CD4-positive, alpha-beta T cell treated with Interleukin-15 for 4 hours (primary cell): ENCODE measurements at regions not wholly inside any gene's neighbourhood (a gene's known extent, or its start where the extent isn't known, plus 50 kb on each side); places are given as distances from the start of the nearest gene placed in this dataset.
"Not testable (repeated sequence)": the region's sequence is repeated elsewhere in the genome, so short reads cannot be mapped to it uniquely, and the experiment has no call there.

Source experiments
- DNase-seq: peaks from one replicate; pipeline ENCODE4 v3.0.0-alpha.2; 2020; ENCODE audit warnings: low spot score

DNA sequence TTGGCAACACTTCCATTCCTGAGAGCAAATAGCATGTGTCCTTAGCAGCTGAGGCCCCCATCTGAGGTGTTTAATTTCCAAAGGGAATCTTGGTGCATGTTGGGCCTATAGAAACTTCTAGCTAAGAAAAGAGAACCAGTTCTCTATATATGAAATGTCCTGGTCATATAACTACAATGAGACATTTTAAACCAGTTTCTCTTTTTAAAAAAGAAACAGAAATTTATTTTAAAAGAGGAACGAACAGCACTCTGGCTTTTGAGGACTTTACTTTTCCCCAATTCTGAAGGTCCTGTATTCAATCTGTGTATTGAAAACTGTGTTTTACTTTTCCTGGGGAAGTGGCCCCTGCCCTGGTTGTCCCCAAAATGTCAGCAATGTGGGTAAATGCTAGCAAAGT is 94.0 kb upstream of the FOXN2 start:
- DNase-seq, result no peak

DNA sequence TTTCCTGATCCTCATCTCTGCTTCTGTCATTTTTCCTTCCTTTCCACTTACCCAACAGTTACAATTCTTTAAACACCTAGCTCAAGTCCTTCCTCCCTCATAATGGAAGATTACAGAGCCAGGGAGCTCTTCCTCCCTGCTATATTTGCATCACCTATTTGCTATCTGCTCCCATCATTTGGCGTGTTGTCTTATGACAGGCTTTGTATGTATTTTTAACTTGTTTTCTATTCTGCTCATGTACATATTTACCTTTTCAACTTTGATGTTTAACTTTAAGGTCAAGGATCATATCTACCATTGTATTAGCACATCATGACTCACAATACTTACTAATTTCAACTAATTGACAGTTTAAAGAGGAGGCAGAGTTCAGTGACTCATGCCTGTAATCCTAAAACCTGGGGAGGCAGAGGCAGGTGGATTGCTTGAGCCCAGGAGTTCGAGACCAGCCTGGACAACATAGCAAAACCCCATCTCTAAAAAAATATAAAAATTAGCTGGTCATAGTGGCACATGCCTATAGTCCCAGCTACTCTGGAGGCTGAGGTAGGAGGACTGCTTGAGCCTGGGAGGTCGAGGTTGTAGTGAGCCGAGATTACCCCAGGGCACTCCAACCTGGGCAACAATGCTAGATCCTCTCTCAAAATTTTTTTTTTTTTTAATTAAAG is 92.5 kb upstream of the FOXN2 start:
- no peak for DNase-seq

DNA sequence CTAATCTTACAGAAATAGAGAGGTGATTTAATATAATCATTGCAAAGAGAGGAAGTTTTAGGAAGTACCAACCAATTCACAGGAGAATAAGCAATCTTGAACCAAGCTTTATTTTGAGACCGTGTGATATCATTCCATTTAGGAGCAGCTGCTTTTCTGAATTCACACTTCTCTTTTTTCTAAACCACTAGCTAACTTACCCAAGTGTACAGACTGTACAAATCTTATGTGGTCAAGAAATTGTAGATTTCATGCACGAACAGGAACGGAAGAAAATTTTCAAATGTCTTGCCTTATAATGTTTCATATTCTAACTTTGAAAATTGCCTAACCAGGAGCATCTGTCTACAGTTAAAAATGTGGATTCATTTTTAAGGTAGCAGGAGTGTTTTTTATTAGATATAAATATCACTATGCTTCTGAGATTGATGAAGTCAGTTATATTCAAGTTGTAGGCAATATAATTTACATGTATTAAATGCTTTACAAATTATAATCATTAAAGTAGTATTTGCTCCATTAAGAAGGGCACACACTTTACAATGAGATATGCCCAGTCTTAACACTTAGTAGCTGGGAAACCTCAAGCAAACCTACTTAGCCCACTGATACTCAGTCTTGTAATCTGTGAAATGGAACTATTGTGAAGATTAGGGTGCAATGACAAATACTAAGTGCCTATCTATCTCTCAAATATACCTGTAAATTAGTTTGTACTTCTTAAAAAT is 86.7 kb upstream of the FOXN2 start:
- no peak for DNase-seq

DNA sequence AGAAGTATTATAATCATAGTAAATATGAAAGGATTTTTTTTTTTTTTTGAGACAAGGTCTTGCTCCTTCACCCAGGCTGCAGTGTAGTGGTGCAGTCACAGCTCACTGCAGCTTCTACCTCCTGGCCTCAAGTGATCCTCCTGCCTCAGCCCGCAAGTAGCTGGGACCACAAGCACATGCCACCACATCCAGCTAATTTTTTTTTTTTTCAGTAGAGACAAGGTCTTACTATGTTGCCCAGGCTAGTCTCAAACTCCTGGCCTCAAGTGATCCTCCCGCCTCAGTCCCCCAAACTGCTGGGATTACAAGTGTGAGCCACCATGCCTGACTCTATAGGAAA is 86.2 kb upstream of the FOXN2 start:
- DNase-seq, result no peak

DNA sequence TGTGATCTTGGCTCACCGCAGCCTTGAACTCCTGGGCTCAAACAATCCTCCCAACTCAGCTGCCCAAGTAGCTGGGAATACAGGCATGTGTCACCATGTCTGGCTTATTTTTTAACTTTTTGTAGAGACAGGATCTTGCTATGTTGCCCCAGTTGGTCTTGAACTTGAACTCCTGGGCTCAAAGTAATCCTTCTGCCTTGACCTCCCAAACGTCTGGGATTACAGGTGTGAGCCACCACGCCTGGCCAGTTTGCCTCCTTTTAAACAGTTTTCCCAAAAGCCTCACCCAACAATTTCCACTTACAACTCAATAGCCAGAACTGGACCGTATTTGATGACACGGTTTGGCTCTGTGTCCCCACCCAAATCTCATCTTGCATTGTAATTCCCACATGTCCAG is 85.4 kb upstream of the FOXN2 start:
- no peak for DNase-seq

DNA sequence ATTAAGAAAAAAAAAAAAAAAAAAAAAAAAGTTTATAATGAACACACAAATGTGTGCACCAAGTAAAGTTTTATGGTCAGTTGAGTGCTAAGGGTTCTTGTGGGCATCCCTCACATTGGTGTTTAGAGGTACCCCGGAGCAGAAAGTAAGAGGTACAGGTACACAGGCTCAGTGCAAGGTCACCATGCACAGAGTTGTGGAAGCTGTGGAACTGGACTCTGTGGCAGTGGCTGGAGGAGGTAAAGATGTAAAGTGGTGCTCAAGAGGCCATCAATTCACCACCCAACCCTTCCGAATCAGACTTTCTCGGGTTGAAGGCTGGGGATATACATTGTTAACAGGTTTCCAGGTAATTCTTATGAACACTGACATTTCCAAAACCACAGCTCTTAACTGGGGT is 83.6 kb upstream of the FOXN2 start:
- DNase-seq, result no peak

DNA sequence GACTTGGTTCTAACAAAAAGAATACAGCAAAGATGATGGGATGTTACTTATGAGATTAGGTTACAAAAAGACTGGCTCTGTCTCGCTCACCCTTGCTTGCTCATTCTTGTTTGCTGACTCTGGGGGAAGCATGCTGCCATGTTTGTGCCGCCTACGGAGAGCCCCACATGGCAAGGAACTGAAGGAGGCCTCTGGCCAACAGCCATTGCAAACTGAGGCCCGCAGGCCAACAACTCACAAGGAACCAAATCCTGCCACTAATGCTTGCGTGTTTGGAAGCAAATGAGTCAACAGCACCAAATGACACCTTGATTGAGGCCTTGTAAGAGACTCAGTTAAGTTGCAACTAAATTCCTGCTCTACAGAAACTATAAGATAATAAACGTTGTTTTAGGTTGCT is 82.1 kb upstream of the FOXN2 start:
- DNase-seq, result no peak

DNA sequence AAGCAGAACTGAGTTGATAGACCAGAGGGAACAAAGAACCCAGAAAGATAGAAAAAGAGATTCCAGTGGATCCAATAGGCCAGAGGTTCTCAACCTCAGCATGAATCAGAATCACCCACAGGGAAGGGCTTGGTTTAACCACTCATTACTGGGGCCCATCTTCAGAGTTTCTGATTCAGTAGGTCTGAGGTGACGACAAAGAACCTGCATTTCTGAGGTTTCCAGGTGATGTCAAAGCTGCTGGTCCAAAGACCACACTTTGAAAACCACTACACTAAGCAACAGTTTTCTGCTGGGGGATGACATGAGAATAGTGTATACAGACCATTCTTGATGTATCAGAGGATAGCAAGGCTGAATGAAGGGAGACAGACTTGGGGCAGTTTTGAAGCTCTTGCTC is 81.5 kb upstream of the FOXN2 start:
- DNase-seq, result no peak

DNA sequence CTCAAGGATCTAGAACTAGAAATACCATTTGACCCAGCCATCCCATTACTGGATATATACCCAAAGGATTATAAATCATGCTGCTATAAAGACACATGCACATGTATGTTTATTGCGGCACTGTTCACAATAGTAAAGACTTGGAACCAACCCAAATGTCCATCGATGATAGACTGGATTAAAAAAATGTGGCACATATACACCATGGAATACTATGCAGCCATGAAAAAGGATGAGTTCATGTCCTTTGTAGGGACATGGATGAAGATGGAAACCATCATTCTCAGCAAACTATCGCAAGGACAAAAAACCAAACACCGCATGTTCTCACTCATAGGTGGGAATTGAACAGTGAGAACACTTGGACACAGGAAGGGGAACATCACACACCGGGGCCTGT is 80.7 kb upstream of the FOXN2 start:
- DNase-seq, result not testable (repeated sequence)

DNA sequence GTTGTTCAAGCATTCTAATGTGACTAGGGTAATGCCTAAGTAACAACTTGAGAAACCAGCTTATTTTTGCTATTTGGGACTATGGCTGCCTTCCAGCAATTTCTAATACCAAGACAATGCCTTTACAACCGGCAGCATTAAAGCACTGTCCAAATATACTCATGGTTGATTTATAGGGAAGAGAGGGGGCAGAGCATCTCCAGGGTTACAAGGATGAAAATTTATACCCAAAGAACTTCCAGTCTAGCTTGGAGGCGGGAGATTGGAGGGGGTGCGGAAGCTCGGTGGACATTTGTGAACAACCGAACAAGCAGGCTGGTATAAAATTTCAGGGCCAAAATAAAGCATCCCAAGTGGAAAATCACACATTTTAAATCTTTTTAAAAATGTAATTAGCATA is 79.4 kb upstream of the FOXN2 start:
- no peak for DNase-seq

DNA sequence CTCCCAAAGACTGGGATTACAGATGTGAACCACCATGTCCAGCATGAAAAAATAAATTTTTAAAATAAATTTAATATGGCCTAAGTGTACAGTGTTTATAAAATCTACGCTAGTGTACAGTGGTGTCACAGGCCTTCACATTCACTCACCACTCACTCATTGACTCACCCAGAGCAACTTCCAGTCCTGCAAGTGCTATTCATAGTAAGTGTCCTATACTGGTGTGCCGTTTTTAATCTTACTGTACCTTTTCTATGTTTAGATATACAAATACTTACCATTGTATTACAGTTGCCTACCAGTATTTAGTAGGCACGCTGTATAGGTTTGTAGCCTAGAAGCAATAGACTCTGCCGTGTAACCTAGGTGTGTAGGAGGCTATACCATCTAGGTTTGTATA is 76.1 kb upstream of the FOXN2 start:
- no peak for DNase-seq

DNA sequence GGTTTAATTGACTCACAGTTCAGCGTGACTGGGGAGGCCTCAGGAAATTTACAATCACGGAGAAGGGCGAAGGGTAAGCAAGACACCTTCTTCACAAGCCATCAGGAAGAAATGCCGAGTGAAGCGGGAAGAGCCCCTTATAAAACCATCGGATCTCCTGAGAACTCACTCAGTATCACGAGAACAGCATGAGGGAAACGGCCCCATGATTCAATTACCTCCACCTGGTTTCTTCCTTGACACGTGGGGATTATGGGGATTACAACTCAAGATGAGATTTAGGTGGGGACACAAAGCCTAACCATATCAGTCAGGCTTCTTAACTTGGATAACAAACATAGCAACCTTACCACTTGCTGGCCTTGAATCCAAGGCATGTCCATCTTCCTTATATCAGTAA is 73.6 kb upstream of the FOXN2 start:
- no peak for DNase-seq

DNA sequence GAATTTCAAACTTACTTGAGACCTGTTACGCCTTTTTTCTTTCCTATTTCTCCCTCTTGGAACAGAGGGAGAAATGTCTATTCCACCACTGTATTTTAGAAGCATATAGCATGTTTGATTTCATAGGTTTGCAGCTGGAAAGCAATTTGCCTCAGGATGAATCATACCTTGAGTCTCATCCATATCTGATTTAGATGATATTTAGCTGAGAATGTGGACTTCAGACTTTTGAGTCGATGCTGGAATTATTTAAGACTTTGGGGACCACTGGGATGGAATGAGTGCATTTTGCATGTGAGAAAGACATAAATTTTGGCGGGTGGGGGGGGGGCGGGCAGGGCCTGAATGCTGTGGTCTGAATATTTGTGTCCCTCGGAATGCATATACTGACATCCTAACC is 67.3 kb upstream of the FOXN2 start:
- DNase-seq, result no peak

DNA sequence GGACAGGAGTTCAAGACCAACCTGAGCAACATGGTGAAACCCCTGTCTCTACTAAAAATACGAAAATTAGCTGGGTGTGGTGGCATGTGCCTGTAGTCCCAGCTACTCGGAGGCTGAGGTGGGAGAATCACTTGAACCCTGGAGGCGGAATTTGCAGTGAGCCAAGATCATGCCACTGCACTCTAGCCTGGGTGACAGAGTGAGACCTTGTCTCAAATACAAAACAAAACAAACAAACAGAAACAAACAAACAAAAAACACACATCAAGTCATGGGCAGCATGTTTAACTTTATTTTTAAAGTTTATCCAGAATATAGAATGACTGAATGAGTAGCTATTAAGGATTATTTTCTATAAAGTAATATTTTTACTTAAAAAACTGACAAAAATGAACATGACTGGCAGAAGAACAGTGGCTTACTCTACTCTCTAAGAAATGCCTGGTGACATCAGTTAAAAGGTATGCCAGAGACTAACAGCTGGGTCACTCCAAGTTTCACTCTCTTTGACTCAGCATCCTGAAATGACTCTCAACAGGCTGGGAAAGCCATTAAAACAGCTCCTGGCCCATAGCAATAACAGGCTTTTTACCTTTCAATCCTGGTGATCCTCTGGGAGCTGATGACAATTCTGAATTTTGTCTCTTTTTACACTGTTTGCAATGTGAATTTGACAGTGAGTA is 66.1 kb upstream of the FOXN2 start:
- DNase-seq, result no peak

DNA sequence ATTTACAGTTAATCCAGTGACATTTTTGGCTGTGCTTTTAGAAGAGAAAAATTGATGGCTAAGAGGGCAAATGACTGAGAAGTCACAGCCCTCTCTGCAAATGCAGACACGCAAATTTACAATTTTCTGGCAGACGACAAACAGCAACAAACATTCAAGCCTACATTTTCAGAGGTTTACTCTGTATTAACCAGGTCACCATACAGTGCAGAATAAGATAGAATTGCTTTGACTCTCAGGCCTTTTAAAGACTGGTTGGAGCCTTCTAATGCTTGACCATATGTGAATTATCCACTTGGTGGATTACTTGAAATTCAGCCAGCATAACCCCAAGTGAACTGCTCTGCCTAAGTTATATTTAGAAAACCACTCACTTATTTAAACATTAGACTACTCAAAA is 65.5 kb upstream of the FOXN2 start:
- no peak for DNase-seq

DNA sequence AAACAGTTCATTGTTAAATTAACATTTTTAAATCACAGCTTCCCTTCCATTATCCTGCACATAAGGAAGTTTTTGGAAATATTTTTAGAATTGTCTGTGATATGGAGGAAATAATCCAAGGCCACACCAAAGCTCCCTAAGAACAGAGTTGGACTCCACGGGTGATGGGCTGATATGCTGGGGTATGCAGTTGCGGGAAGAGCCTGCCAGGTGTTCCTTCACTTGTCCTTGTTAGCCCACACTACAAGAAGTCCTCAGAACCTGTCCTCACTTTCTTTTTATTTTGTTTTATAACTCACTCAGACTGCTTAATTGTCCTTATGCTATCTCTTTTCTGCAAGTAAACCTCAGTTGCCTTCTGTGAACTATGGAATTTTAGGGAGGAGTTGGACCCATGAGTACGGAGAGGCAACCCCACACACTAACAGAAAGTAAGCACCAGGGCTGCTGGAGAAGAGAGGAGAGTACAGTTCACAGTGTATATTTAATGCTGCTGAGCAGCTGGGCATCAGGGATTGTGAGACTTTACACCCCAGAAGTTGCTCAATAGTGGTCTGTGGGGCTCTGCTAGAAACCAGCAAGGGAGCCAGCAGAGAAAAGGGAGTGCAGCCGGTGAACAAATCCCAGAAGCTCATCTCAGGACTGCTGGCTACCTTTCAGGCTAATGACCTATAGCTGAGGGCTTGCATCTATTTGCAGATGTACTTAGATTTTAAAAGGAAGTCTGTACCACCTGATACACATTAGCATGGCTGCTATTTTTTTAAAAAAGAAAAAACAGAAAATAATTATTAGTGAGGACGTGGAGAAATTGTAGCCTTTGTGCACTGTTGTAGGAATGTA is 64.6 kb upstream of the FOXN2 start:
- DNase-seq, result no peak

DNA sequence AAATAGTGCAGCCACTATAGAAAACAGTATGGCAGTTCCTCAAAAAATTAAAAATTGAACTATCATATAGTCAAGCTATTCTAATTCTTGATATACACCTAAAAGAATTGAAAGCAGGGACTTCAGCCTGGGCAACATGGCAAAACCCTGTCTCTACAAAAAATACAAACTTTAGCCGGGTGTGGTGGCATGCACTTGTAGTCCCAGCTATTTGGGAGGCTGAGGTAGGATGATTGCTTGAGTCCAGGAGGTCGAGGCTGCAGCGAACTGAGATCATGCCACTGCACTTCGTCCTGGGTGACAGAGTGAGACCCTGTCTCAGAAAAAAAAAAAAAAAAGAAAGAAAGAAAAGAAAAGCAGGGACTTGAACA is 64.0 kb upstream of the FOXN2 start:
- no peak for DNase-seq

DNA sequence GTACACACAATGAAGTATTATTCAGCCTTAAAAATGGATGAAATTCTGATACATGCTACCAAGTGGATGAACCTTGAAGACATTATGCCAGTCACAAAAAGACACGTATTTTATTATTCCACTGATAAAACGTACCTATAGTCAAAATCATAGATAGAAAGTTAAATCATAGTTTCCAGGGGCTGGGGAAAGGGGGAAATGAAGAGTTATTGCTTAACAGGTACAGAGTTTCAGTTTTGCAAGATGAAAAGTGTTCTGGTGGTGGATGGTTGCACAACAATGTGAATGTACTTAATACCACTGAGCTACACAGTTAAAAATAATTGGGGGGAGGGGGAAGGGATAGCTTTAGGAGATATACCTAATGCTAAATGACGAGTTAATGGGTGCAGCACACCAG is 63.5 kb upstream of the FOXN2 start:
- DNase-seq, result no peak

DNA sequence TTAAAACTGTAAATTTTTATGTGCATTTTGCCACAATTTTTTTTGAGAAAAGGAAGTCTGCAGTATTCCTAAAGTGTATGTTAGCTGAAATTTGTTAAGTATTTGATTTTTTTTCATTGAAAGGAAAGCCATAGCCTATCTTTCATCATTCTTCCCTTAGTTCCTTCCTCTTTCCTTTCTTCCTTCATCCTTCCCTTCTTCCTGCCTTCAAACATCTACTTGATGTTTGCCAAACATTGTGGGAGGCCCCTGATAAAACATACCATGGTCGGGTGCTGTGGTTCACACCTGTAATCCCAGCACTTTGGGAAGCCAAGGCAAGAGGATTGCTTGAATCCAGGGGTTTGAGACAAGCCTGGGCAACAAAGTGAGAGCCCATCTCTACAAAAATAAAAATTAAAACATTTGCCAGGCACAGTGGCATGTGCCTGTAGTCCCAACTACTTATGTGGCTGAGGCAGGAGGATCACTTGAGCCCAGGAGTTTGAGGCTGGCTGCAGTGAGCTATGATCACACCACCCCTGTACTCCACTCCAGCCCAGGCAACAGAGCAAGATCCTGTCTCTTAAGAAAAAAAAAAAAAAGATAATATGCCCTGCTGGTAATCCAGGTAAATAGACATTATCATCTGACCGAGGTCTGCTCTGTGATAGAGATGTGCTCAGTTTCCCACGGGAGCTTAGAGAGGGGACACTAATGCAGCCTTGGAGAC is 62.9 kb upstream of the FOXN2 start:
- no peak for DNase-seq

DNA sequence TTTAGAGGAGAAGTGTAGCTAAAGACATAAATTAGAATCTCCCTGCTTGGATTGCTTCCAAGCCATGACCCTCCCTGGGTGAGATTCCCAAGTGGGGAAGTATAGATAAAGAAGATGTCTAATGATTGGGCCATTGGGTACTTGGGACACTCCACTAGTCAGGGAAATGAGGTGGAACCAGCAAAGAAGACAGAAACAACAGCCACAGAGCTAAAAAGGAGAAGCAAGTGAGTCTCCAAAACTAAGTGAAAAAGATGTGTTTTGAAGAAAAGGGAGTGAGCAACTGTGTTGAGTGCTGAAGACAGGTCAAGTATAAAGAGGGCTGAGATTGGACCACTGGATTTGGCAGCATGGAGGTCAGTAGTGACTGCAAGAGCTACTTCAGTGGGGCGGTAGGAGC is 61.2 kb upstream of the FOXN2 start:
- no peak for DNase-seq

DNA sequence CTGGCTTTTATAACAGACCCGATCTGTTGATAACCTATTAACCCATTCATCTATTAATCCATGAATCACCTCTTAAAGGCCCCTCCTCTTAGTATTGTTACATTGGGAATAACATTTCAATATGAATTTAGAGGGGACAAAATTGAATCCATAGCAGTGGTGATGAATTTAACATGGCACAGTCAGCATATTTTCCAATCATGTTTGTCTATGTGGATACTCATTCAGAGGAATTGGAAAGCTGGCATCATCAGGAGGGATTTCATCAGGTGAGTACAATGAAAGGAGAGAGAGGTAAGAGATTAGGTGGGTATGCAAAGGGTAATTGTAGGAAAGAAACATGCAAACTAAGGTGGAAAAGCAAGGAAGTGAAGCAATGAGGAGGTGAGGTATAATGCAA is 59.6 kb upstream of the FOXN2 start:
- DNase-seq, result no peak

DNA sequence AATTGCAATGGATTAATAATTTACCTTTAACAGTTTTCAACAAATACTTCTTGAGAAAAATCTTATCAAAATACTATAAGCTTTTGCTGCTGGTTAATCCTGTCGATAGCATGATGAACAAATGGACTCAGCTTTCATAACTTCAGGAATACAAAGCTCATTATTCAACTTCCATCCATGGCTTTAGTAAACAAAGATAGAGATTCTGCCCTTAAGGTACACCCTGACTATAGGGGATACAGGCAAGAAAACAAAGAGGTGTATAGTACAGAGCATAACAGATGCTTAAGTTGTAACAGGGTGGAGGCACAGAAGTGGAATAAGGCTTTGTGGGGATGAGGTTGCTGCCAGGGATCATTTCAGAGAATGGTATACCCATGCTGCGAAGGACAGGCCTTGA is 57.0 kb upstream of the FOXN2 start:
- DNase-seq, result no peak
